ENCODE measurements at regions not wholly inside any gene's neighbourhood (a gene's known extent, or its start where the extent isn't known, plus 50 kb on each side); places are given as distances from the start of the nearest gene placed in this dataset.
"Not testable (repeated sequence)": the region's sequence is repeated elsewhere in the genome, so short reads cannot be mapped to it uniquely, and the experiment has no call there.

DNA sequence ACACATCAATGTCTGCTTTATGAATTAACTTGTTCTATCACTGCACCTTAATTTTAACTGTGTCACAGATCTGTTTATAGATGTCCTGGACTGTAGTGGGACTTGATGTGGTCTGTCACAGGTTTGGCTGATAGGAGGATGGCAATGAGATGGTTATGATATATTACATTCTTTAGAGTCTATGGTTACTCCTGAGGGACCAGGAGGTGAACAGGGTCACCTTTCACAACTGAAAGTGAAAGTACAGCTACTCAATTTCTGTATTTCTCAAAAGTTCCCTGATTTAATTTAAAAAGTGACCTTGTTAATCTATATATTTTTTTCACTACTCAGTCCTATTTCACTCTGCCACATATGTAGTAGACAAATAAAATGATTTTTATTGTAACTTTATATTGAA, 1284.1 kb upstream of the GYPC start:
- no peak for DNase-seq (ENCODE audit: low read depth)

DNA sequence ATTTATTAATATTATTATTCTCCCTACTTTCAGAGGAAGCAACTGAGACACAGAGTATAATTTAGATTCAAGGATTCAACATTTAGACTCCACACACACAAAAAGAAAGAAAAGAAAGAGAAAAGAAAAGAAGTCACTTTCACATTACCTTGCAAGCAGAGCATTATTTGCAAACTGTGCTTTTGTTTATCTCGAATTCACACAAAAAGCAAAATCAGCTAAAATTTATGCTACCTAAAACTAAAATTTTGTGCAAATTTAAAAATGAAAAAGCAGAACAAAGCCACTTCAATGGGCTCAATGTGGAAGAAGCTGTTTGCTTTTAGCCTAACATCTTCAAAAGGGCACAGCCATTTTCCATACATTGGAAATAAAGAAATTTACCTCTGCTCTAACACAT, 1282.7 kb upstream of the GYPC start:
- no peak for DNase-seq (ENCODE audit: low read depth)

DNA sequence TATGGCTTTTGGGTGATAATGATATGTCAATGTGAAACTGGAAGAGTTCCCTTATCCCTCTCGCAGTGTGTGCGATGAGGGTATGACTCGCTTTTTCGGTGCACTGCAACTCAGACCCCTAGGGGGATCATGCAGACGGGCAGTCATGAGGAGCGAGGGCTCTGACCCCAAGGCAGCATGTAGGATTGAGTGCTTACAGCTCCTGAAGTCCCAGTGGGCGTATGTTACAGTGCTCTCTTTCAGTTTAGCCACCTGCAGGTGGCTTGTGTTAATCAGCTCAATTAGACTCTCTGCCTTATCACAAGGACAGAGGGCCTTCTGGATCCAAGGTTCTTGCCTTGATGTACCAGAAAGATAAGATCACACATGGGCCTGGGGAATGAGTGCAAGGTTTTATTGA, 1269.9 kb upstream of the GYPC start:
- DNase-seq (ENCODE audit: low read depth), result no peak

DNA sequence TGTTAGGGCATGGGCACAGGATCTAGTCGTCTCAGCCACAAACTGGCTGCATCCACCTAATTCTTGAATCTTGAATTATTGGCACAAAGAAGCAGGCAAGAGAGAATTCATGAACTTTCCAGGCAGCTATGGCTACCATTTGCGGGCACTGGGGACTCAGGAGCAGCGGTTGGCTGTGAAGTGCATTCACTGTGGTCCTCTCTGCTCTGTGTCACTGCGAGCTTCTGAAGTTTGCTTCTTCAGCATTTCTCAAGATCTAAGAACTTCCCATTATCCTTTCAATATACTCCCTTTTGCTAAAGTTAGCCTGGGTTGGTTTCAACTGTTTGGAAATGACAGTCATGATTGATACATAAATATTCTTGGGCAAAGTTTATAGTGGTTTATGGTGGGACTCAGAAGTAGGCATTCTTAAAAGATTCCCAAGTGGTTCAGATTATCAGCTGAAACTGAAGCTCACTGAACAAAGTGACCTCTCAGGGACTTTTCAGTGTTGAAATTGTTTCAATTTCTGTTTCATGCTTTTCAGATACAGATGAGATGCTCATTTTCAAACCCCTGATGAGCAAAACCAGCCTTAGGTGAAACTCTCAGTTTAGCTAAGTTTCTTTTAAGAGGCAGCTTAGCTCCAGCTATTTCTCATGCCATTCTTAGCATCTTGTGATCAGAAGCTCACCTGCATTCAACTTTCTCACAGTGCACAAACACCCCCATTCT, 1258.3 kb upstream of the GYPC start:
- no peak for DNase-seq (ENCODE audit: low read depth)

DNA sequence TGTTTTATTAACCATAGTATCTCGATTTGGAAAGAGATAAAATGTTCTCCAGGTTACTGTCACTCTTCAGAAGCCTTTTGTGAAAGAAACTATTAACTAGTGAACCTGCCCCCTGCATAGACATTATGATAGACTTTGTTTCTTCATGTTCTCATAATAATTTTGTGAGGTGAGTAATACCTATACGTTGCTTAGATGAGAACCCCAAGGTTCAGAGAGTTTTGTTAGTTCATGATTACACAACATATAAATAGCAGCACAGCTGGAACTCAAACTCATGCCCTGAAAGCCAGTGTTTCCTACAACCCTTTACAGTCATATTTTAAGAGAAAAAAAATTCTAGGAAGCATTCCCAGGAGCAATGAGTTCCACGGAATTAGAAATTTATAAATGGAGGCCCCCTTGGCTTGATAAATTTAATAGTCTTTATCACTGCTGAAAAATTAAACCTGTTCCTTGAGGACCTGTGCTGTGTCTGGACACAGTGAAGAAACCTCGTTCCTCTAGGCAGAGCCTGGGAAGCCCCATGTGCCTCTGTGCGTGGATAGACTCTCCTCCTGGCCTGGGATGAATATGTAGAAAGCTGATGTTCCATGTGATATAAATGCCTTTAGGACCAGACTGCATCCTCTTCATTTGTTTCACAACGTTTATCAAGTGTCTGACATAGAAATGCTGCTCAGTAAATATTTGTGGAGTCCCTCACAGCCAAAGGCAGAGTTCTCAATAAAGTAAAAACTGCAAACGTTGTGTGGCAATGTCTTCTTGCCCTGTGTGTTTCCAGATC, 1257.0 kb upstream of the GYPC start:
- DNase-seq (ENCODE audit: low read depth), result no peak

DNA sequence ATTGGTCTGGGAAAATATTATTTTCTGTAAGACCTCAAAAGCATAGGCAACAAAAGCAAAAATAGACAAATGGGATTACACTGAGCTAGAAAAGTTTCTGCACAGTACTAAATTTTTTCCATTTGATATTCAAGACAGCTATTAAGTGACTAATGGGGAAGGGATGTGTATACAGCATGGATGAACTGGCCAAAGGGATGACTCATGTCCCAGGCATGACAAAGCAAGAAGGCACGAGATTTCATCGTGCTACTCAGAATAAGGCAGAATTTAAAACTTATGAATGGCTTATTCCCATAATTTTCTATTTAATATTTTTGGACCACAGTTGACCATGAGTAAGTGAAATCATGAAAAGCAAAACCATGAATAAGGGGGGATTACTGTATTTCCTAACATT, 1250.1 kb upstream of the GYPC start:
- no peak for DNase-seq (ENCODE audit: low read depth)

DNA sequence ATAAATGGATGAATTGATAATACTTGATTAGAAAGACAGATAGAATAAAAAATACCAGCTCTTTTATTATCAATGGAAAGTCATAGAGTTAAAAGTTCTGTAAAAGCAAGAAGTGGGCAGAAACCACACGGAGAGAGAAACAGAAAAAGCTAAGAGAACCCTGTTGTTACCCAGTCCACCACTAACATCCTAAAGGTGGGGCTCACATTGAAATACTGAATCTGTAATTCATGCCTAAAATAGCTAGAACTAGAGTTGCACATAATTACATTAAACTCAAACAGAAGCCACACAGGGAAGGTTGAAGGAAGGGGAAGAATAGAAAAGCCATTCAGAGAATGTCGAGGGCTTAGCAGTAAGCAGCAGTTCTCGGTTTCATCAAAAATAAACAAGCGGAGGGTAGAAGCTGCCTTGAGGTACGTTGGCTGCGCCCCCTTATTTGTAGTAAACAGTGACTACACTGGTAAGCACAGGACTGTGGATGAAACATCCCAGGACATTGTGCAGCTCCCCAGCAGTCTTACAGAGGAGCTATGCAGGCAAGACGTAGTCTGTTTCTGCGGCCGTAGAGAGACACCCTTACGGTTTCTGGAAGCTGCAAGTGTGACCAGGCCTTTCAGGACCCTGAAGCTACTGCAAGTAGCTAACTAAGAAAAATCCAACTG, 1247.0 kb upstream of the GYPC start:
- no peak for DNase-seq (ENCODE audit: low read depth)

DNA sequence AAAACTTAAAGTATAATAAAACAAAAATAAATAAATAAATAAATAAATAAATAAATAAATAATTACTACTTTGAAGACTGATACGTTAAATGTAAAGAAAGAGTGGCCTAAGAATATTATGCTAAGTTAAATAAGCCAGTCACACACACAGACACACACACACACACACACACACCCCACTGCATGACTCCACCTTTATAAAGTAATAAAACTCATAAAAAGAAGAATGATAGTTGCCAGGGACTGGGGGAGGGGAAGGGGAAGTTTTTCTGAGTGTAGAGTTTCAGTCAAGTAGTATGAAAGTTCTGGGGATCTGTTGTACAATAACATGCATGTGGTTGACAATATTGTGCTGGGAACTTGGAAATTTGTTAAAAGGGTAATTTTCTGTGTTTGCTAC, 1237.5 kb upstream of the GYPC start:
- no peak for DNase-seq (ENCODE audit: low read depth)

DNA sequence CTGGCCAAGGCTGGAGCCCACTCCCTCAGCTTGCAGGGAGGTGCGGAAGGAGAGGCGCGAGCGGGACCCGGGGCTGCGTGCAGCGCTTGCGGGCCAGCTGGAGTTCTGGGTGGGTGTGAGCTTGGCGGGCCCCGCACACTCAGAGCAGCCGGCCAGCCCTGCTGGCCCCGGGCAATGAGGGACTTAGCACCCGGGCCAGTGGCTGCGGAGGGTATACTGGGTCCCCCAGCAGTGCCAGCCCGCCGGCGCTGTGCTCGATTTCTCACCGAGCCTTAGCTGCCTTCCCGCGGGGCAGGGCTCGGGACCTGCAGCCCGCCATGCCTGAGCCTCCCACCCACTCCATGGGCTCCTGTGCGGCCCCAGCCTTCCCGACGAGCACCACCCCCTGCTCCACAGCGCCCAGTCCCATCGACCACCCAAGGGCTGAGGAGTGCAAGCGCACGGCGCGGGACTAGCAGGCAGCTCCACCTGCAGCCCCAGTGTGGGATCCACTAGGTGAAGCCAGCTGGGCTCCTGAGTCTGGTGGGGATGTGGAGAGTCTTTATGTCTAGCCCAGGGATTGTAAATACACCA, 1233.7 kb upstream of the GYPC start:
- not testable (repeated sequence) for DNase-seq (ENCODE audit: low read depth)

DNA sequence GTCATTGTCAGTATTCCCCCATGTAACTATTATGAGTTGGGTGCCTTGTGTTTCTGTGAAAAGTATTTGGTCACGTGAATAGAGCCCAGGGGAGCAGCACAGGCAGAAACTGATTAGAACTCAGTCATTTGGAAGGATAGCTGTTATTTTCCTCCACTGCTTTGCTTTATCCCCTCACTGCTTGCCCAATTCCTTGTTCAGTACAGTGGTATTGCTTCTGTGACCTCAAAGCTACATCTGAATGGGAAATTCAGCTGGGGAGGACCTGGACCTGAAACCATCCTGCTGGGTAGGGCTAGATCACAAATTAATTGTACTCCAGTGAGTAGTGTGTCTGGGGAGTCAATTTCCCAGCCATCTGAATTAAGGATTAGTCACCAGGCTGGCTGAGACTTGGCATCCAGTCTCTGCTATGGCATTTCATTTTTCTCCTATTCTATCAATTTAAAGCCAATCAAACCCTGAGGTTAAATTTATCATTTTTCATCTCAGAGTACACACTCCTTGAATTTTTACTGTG, 1231.6 kb upstream of the GYPC start:
- DNase-seq (ENCODE audit: low read depth), result no peak

DNA sequence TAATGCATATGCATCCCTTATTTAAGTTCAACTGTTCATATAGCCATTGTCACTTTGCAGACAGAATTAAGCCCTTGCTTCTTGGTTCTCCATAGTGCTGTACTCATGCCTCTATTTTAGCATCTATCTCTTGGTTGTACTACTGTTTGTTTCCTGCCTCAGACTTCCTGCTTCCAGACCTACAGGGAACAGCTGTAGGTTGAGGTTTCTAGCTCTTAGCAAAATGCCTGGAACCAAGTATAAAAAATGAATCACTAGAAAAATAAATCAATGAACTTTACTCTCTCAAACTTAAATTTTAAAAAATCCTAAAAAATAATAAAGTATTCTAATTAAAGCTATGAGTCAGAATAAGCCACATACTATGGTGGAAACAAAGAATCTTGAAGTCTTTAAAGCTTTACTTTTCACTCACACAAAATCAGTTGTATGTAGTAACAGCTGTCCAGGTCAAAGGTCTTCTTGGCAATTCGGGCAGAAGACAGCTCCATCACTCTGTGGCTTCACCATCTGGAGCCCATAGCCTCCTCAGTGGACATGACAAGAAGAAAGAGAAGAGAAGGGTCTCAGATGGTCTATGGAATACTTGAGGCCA, 1228.1 kb upstream of the GYPC start:
- no peak for DNase-seq (ENCODE audit: low read depth)

DNA sequence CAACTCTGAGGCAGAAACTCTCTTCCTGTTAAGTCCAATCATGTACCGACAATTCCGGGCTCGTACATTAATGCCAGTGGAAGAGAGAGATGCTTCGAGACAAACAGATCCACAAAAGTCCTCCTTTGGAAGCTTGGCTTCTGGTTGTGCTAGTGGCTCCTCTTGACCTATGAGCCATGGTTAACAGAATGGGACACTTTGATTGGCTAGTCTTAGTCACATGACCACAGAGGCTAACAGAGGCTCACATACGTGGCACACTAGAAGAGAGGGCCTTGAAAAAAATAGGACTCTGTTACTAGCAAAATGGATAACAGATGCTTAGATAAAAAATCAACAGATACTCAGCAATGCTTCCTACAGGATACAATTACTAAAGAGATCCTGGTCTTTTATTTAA, 1211.9 kb upstream of the GYPC start:
- no peak for DNase-seq (ENCODE audit: low read depth)

DNA sequence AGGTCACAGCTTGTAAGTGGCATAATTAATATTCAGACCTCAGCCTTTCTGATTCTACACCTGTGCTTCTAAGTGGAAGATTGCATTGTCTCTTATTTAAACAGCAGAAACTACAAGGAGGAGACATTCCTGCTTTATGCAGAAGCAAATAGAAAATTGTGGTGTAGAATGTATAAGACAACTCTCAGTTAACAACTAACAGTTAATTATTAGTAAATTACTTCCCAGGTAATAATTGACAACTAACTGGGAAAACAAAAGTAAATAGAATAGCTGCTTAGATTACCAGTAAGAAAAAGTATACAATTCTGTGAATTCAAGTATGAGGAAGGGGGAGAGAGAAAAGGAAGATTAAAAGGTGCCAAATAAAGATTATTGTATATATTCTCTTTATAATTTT, 1210.5 kb upstream of the GYPC start:
- DNase-seq (ENCODE audit: low read depth), result no peak

DNA sequence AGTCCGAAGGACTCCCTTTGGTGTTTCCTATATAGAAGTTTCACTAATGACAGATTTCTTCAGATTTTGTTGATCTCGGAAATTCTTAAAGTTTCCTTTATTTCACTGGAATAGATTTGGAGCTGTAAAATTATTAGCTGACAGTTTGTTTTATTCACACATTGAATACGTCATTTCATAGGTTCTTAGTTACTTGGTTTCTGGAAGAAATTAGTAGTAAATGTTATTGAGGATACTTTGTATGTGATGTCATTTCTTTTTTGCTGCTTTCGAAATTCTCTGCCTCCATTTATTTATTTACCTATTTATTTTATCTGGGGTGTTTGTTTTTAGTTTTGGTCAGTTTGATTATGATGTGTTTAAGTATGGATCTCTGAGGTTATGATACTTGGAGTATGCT, 1205.9 kb upstream of the GYPC start:
- DNase-seq (ENCODE audit: low read depth), result no peak

DNA sequence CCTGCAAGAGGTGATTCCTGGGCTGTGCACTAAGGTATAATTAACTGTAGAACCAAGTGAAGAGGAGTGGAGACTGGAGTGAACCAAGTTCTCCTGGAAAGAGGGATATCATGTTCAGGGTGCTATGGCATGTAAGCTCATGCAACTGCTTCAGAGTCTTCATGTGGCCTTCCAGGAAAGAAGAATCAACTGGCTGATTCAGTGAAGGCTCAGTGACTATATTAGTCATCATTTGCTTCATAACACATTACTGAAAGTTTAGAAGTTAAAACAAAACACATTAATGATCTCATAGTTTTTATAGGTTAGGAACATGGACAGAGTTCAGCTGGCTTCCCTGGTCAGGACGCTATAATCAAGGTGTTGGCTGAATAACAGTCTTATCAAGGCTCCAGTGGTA, 1200.8 kb upstream of the GYPC start:
- no peak for DNase-seq (ENCODE audit: low read depth)

DNA sequence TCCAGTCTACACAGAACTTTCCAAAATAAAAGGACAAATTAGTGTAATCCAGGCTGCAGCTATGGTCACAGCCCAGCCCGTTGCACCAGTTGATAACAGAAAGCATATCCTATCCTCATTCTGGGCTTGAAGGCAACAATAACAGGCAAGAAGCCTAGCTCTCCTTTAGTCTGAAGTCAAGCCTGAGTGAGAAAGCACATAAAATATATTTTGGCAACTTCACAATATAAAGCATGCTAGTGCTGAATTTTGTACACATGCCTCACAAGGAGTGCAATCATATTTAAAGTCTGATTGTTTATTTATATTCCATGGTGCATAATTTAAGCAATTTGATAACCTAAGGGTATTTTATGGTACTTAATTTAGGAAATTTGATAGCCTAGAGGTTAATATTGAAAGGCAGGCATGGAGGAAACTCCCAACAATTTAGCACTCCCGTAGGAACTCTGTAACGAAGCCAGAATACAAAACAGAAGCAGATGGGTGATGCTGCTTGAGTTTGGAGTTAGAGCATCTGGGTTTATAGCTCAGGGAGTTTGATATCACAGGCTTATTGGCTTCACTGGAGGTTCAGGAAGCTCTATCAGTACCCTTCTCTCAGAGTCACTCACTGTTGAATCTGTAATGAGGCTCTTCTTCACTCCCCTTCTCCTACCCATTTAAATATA, 1199.1 kb upstream of the GYPC start:
- no peak for DNase-seq (ENCODE audit: low read depth)

DNA sequence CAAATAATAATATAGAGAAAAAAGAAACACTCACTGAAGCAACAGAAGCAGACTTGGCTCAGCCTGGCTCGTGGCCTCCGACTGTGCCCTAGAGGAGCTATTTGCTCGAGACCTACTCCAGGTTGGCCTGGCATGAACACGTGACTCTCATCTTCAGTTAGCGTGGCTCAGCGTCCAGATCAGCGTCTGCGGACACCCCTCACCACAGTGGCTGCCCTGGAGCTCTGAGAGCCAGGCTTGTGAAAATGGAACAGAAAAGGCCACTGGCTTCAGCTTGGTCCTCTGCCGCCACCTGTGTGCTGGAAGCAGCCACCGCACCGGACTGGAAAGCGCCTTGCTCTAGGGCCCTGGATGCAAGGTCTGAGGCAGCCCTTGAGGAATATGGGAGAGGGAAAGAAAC, 1184.0 kb upstream of the GYPC start:
- no peak for DNase-seq (ENCODE audit: low read depth)

DNA sequence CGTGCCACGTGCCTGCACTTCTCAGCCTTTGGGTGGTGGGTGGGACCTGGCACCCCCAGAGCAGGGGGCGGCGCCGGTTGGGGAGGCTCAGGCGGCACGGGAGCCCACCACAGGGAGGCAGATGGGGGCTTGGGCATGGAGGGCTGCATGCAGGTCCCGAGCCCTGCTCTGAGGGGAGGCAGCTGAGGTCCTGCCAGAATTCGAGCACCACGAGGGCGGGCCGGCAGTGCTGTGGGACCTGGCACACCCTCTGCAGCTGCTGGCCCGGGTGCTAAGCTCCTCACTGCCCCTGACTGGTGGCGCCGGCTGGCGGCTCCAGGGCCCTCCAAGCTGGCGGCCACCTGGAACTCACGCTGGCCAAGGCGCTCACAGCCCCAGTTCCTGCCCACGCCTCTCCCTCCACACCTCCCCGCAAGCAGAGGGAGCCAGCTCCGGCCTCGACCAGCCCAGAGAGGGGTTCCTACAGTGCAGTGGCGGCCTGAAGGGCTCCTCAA, 1176.8 kb upstream of the GYPC start:
- no peak for DNase-seq (ENCODE audit: low read depth)

DNA sequence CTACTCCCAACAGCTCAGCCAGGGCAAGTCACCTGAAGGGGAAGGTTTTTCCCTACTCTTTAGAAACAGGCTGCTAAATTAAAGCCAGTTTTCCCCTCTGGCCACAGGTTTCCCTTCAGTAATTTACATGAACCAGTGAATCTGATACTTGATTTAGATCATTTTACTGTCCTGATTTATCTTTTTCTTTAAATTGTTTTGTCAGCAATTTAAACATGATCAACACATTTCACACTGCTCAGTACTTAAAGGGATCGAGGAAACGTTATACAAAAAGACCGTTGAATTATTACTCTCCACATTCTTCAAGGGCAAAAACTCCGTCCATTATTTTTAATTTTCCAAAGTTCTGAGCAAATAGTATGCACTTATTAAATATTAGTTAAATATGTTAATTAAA, 1165.7 kb upstream of the GYPC start:
- no peak for DNase-seq (ENCODE audit: low read depth)

DNA sequence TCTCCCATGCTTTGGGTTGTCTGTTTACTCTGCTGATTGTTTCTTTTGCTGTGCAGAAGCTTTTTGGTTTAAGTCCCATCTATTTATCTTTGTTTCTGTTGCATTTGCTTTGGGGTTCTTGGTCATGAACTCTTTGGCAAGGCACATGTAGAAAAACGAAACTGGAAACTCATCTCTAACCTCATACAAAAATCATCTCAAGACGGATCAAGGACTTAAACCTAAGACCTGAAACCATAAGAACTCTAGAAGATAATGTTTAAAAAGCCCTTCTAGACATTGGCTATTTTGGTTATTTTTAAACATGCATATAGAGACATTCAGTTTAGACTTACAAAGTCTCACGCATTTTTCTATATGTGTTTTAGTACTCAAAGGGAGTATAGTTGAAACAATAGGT, 1164.3 kb upstream of the GYPC start:
- no peak for DNase-seq (ENCODE audit: low read depth)

DNA sequence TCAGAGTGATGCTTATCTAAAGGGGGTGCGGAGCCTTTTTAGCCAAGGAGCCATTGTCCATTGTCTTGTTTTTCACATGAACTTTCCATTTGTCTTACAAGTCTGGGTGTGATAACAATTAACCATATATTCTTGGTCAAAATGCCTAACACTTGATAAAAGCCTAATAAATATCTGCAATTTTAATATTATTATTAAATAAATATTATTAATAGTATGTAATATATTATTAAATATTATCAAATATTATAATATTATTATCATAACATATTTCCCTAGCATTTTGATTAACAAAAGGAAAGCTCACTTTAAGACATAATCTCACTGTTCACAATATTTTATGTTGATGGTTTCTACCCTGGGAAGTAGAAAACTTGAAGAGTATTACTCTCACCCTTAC, 1143.6 kb upstream of the GYPC start:
- no peak for DNase-seq (ENCODE audit: low read depth)

Data from stimulated activated CD8-positive, alpha-beta memory T cell treated with anti-CD3 and anti-CD28 coated beads, Interleukin-12 subunit alpha, Interleukin-12 subunit beta, amount 100 ng/mL, for 4 hours (primary cell).